Smooth muscle cell of the brain vasculature (primary cell): ENCODE measurements at regions not wholly inside any gene's neighbourhood (a gene's known extent, or its start where the extent isn't known, plus 50 kb on each side); places are given as distances from the start of the nearest gene placed in this dataset.
A peak's percentile ranks its signal among the peaks of the same experiment; 100 is the strongest.
"Not testable (repeated sequence)": the region's sequence is repeated elsewhere in the genome, so short reads cannot be mapped to it uniquely, and the experiment has no call there.

Experiments used
- DNase-seq: peaks from one replicate; pipeline ENCODE4 v3.0.0-alpha.2; 2012; ENCODE audit warnings: low read depth, low spot score

DNA sequence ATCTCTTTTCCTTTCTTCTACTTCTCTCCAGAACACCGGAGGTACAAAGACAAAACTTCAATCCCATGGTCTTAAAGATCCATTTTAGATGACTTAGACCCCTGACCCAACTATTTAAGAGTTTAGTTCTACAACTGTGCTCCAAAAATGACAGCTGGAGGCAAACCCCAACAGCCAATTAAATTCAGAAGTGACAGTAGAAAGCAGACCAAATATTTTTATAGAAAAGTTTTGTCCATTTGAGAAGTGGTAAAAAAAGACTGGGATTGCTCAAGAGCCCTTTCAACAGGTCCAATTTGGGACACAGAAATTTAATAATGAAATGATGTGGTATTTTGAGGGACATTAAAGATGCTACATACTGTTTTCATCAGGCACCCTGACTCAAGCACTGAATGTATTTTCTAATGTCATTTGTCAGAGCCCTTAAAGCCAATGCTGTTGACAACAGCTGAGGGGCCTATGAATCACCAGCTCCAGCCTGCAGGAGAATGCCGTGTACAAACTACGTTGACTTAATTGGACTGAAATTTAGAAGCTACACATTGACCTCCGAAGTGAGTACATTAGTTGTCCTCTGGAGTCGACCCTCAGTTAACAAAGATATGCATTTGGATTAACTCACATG is 147.5 kb upstream of the PIK3R1 start:
- no peak for DNase-seq

DNA sequence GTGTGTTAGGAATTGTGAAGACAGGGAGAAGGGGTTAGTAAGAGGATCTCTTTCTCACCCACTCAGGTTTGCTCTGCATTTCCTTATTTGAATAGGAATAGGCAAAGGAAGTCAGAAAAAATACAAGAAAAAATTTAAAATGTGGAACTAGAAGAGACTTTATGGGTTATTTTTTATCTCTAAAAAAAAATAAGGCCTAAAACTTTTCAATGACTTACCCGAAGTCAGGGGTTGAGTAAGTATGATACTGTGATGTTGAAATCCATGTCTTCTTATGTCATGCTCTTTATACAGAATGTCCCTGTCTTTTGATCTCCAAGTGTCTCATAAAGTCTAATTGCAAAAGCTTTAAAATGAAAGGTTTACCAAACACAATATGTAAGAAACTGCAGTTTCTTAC is 148.3 kb upstream of the PIK3R1 start:
- no peak for DNase-seq

DNA sequence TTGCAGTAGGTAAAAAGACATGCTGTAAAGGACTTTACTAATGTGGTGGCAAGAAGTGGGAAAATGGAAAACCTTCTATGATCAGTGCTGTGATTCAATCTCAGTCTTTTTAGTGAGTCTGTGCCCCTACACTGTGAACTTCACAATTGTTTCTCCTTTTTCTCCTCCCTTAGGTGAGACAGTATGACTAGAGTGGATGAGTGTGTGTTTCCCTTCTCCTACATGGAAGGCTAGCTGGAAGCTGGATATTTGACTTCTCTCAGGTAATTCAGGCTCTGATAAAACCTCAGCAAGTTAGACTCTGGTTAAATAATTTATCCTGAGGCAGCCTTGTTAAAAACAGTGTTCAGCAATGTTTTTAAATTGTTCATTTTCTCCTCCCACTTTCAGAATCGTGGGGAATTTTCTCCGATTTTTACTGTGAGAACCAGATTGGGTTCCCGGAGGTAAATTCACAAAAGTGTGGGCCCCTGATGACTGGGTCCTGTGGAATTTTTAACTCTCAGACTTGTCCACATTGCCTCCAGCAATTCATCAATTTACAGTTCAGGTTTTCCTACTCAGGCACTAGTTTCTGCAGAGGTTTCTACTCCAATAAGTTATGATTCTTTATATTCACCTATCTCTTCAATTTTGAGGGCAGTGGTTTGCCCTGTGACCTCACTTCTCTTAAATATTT is 149.1 kb upstream of the PIK3R1 start:
- DNase-seq, result no peak

DNA sequence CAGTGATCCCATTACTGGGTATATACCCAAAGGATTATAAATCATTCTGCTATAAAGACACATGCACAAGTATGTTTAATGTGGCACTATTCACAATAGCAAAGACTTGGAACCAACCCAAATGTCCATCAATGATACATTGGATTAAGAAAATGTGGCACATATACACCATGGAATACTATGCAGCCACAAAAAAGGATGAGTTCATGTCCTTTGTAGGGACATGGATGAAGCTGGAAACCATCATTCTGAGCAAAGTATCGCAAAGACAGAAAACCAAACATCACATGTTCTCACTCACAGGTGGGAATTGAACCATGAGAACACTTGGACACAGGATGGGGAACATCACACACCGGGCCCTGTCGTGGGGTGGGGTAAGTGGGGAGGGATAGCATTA is 150.2 kb upstream of the PIK3R1 start:
- not testable (repeated sequence) for DNase-seq

DNA sequence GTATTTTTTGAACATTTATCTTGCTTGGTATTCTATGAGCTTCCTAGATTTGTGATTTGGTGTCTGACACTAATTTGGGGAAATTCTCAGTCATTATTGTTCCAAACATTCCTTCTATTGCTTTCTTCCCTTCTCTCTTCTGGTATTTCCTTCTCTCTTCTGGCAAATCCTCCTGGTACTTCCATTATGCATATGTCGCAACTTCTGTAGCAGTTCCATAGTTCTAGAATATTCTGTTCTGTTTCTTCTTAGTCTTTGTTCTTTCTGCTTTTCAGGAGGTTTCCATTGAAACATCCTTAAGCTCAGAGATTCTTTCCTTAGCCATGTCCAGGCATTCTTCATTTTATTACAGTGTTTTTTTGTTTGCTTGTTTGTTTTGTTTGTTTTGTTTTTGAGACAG is 155.2 kb upstream of the PIK3R1 start:
- DNase-seq, result no peak

DNA sequence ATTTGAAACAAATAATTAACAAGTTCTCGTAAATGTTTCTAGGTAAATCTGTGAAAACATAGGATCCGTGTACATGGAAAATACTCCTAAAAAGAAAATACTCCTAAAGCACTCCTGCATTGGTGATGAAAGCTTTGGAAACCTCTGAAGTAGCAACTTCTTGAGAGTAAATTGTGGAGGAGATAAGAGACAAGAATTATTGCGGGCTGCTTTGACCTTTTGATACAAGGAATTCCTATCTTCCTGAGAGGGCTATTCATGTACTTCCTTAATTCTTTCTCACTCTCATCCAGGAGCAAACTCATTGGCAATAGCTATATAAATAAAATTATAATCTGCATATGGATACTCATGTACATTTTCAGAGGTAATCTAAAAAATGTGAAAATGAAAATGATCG is 158.4 kb upstream of the PIK3R1 start:
- no peak for DNase-seq

DNA sequence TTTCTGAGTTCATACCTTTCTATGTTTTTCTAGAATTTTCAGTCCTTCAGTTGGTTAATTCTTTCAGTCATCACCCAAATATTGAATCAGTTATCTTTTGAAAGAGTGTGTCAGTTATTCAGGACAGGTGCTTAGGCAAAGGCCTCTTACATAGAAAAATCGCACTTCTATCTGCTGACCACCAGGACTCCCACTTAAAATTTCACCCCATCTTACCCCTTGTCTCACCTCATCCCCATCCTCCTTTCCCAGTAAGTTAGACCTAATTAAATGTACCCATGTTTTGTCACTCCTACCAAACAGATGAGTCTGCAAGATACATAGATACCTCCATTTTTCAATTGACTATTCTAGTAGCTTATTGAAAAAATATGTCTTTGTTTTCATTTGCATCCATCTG is 159.9 kb upstream of the PIK3R1 start:
- DNase-seq, result no peak

DNA sequence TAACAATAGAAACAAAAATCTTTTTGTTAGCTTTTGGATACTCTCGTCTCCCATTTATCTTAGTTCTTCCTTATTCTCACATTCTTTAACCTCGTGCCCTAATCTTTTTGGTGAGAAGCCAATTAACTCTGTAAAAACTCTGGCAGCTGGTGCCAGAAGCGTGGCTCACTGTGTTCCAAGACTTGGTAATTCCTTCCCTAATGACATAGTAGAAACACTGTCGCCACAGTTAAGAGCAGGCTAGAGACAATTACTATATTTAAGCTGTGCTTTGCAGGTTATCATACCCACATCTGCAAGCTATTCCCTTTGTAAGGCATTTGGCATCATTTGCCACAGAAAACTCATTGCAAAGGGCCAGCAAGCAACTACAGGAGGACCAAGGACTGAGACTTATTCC is 160.9 kb upstream of the PIK3R1 start:
- DNase-seq, result no peak

DNA sequence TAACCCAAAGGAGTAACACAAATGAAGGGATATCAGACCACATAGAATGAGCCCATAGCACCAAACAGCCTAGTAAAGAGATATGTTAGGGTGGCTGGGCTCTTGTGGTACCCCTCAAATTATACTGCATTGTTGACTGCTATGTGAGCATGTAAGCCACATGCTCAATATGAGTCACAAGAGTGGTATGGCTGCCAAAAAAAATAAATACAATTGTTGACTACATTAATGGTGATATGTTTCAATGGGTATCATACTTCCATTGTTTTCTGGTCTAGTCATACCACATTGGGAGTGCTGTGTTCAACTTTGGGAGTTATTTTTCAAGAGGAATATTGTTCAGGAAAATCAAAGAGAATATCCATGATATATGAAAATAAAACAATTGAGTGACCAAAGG is 162.4 kb upstream of the PIK3R1 start:
- DNase-seq, result no peak

DNA sequence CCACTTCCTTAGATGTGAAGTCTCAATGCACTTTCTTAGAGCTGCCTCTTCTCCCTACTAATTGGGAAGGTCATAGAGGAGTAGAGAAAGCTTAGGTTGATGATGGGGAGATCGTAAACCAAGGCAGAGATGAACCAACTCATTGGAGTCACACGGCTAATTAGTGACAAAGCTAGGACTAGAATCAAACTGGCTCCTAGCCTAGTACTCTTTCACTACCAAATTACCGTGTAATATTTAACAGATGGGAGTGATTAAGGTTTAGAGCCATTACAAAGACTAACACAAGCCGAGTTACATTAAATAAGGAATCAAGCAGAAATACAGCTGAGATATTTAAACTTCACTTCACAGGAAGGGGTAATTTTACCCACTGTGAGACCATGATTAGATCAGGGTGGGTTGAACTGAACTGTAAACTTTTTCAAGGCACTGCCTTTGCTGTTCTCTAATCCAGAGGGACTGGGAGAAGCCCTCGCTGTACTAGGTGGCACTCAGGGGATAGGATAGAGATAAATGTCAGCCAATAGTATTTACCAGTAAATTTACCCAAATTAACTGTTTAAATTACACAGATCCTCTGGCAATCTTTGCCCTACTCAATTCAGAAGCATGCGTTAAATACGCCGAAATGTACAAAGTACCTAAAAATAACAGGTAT is 166.4 kb upstream of the PIK3R1 start:
- no peak for DNase-seq

DNA sequence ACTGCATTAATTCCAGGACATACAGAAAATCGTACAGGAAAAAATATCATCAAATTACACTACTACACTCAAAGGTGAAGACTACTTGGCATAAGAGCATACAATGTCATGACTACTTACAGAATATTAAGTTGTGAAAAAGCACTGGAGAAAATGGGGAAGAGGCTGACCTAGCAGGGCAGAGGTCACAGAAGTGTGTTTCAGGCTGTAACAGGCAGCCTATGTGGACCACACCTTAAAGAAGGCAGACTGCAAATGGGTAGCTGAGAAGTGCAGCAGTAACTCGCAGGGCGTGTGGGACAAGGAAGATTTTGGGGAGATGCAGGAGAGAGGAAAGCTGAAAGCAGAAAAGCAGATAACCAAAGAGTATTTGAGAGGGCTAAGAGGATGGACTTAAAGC is 167.0 kb upstream of the PIK3R1 start:
- no peak for DNase-seq

DNA sequence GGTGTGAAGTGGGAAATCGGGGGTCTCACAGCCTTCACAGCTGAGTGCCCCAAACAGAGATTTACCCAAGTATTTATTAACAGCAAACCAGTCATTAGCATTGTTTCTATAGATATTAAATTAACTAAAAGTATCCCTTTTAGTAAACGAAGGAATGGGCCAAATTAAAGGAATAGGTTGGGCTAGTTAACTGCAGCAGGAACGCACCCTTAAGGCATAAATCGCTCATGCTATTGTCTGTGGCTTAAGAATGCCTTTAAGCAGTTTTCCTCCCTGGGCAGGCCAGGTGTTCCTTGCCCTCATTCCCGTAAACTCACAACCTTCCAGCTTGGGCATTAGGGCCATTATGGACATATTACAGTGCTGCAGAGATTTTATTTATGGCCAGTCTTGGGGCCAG is 167.5 kb upstream of the PIK3R1 start:
- not testable (repeated sequence) for DNase-seq

DNA sequence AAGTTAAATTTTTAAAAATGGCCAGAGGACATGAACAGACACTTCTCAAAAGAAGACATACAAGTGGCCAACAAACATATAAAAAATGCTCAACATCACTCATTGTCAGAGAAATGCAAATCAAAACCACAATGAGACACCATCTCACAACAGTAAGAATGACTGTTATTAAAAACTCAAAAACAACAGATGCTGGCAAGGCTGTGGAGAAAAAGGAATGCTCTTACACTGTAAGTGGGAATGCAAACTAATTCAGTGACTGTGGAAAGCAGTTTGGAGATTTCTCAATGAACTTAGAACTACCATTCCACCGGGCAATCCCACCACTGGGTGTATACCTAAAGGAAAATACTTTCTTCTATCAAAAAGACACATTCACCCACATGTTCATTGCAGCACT is 168.5 kb upstream of the PIK3R1 start:
- DNase-seq, result no peak

DNA sequence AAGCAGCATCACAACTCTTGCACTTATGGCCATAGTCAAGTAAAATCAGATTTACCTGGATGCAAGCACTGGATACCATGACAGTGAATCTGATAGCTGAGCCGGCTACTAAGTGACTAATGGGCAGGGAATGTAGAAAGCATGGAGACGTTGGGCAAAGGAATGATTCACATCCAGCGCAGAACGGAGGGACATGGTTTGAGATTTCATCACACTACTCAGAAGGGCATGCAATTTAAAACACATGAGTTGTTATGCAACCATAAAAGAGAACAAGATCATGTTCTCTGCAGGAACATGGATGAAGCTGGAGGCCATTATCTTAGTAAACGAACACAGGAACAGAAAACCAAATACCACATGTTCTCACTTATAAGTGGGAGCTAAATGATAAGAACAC is 169.1 kb upstream of the PIK3R1 start:
- DNase-seq, result peak; percentile 73

DNA sequence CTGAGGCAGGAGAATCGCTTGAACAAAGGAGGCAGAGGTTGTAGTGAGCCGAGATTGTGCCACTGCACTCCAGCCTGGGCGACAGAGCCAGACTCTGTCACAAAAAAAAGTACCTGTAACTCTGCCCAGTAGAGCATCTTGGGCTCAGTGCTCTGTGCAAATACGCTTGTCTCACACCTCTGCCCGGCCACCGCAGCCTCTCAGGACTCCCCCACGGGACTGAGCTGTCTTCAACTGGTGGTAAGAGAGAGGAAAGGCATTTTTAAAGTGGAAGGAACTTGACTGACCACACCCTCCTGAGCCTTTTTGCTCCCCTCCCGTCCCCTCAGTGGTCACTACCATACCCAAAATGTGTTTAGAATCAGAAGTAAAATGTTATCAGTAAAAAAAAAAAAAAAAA is 174.3 kb upstream of the PIK3R1 start:
- no peak for DNase-seq

DNA sequence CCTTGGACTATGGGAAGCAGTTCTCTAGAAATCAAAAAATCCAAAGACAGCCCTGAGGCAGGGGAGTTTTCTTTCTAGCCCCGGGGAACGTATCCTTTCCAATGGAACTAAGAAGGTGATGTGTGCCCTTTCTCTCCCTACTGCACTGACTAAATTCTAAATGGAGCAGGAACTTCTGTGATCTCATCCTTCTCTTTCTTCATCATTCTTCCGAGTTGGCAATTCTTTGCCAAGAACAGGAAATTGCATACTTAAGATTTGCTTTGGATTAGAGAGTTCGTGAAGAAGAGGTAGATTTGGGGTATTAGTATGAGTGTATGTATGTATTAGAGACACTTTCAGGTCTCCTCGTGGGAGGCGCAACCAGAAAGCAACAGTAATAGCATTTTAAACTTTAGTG is 178.0 kb upstream of the PIK3R1 start:
- no peak for DNase-seq

DNA sequence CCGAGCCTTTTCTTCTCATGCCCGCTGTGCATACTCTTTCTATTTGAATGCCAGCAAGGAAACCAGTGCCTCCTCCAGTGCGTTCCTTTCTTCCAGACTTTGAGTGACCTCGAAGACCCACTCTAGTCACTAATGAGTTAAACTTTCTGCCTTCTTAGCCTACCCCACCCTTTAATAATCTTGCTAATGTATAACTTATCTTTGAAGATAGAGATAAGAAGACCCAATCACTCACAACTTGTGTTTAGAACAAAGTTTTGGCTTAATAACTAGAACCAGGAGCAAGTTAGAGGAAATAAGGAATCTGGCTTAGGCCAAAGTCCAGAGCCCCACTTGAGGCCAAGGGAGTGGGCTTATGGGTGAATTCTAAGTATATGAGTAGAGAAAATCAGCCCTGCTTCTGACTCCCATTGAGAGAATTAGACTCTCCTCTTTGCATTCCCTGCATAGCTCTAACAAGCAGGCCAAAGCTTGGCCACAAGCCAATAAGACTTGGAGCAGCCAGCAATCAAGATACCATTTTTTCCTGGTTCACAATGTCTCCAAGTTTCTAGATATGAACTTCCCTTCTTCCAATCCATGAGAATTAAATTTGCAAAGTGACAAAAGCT is 181.5 kb upstream of the PIK3R1 start:
- peak; percentile 10 for DNase-seq

DNA sequence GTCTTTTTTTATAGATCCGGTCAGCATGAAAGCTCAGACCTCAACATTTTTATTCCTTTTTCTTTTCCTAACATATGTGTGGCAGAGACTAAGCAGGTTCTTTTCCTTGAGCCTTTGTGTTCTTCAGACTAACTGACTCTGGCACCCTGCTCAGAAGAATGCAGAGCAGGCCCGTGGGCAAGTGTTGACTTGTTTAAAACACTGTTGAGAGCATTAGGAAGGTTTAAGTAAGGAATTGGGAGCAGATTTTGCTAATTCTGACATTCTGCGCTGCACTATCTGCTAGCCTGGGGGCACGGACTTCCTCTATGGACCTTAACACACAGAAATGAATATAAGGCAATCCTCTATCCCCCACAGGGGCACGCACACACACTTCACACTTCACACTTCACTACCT is 182.5 kb upstream of the PIK3R1 start:
- DNase-seq, result no peak

DNA sequence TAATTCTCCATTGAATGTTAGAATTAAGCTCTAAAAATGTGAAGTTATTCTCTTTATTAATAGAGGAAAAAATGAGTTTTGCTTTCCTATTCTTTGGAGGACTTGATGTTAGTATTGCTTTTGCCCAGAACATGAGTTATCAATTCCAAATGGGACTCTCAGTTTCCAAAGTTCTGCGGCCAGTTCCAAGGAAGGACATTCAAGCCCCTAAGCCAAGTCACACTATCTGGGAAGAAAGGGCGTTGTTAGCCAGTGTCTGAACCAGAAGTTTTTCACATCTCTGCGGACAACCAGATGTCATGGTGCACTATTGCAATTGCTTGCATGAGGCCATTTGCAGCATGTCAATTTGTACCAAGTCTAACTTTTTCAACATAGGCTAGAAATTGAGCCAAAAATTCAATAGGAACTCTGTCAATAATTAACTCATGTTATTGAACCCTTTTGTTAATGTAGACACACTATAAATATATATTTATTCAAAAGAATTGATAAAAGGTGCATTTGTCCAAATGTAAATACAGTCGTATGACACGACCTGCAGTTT is 183.3 kb upstream of the PIK3R1 start:
- no peak for DNase-seq

DNA sequence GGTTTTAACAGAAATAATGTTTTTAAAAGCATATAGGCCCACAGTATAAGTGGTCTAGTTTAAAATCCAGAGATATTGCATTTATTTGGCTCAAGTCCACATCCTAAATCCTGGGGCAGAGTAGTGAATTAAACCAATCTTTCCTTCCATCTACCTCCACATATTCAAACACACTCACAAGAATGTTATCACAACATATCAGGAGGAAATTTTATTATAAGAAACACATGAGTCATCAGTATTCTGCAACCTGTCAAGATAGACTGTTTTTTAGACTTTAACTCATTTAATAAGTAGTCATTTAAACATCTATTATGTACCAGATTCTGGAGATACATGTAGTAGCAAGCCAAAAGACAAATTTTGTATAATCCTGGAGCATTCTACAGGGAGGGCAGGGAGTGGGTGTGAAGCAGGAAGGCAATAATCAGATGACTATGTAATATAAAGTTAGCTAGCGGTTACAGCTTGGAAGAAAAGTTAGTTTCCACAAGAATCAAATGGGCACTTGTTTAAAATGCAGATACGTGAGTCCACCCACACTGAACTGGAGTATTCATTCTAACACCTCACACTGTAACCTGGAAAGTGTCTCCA is 187.3 kb upstream of the PIK3R1 start:
- DNase-seq, result no peak

DNA sequence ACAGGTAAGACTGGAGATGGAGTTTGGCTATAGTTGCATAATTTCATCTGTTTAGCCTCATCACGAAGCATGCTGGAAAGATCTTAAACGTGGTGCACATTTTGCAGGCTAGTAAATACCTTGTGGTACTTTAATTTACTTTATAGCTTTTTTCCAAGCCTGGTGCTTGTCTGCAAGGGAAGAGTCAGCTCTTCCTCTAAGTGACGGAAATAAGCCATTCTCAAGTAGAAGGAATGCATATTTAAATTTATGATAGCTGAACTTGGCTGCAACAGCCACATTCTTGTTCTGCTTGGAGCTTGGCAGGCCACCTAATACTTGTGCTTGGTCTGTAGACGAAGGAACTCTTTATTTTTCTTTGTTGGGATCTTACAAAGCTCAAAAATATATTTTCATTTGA is 188.0 kb upstream of the PIK3R1 start:
- DNase-seq, result no peak
